WTC11 (cell line): ENCODE measurements at regions not wholly inside any gene's neighbourhood (a gene's known extent, or its start where the extent isn't known, plus 50 kb on each side); places are given as distances from the start of the nearest gene placed in this dataset.

Experiments used
- AR ChIP-seq: fragments of 250-450 bp; sonication (Bioruptor Pico); IDR thresholded peaks from 2 replicates; pipeline ENCODE4 v1.9.0; 2021; ENCODE audit warnings: mild to moderate bottlenecking
- CTCF ChIP-seq: fragments of 200-600 bp; IDR thresholded peaks from 2 replicates; pipeline ENCODE4 v1.8.0; 2022; ENCODE audit warnings: antibody characterized with exemption
- MAX ChIP-seq: sonication (generic); formaldehyde crosslinking; IDR thresholded peaks from 2 replicates; pipeline ENCODE4 v1.8.0; 2022; ENCODE audit warnings: mild to moderate bottlenecking, missing genetic modification reagents
- MYBL2 ChIP-seq: sonication (generic); formaldehyde crosslinking; IDR thresholded peaks from 2 replicates; pipeline ENCODE4 v1.8.1; 2023; ENCODE audit warnings: mild to moderate bottlenecking, moderate library complexity, missing genetic modification reagents
- STAT6 ChIP-seq: sonication (generic); formaldehyde crosslinking; conservative IDR thresholded peaks from 2 replicates; pipeline ENCODE4 v1.8.1; 2023; ENCODE audit warnings: mild to moderate bottlenecking, low read depth, missing genetic modification reagents, moderate library complexity

GRCh38 chr5:126682856-126683255, 82.1 kb downstream of the PHAX start:
- no peak for TF ChIP-seq MAX (CRISPR knock-in tag)
- TF ChIP-seq CTCF = no peak
- no peak for TF ChIP-seq MYBL2 (CRISPR knock-in tag)
- TF ChIP-seq STAT6 = no peak
- no peak for TF ChIP-seq AR (CRISPR knock-in tag)
